GM23338 (cell line): ENCODE measurements at regions not wholly inside any gene's neighbourhood (a gene's known extent, or its start where the extent isn't known, plus 50 kb on each side); places are given as distances from the start of the nearest gene placed in this dataset.

ENCODE experiments used
- ATAC-seq: fragments of 200-7000 bp; cut with Tn5 transposase; 3 replicates; pipeline ENCODE4 v1.9.1; 2020
- DNase-seq: peaks from one replicate; pipeline ENCODE4 v3.0.0-alpha.2; 2015; ENCODE audit warnings: low spot score
- H2AFZ ChIP-seq: fragments of 200-600 bp; sonication (generic); 2 replicates; pipeline ENCODE4 v1.8.0; 2016; ENCODE audit warnings: antibody characterized with exemption, mild to moderate bottlenecking, moderate library complexity
- H3F3A ChIP-seq: fragments of 200-600 bp; sonication (generic); replicated peaks from 2 replicates; pipeline ENCODE4 v1.8.0; 2017; ENCODE audit warnings: antibody characterized with exemption, mixed run types, low read depth
- H3K27ac ChIP-seq: fragments of 200-600 bp; sonication (generic); 2 replicates; pipeline ENCODE4 v1.6.1; 2016; ENCODE audit warnings: low read depth
- H3K27me3 ChIP-seq: fragments of 200-600 bp; sonication (generic); 2 replicates; pipeline ENCODE4 v1.8.0; 2016; ENCODE audit warnings: mild to moderate bottlenecking, mixed run types, moderate library complexity; ENCODE audit not compliant: insufficient read depth
- H3K36me3 ChIP-seq: fragments of 200-600 bp; sonication (generic); 2 replicates; pipeline ENCODE4 v1.8.0; 2016; ENCODE audit warnings: mild to moderate bottlenecking; ENCODE audit not compliant: insufficient read depth
- H3K4me1 ChIP-seq: fragments of 200-600 bp; sonication (generic); 2 replicates; pipeline ENCODE4 v1.8.0; 2016; ENCODE audit warnings: mild to moderate bottlenecking, moderate library complexity; ENCODE audit not compliant: insufficient read depth
- H3K4me2 ChIP-seq: fragments of 200-600 bp; sonication (generic); 2 replicates; pipeline ENCODE4 v1.7.1; 2017; ENCODE audit warnings: mixed run types
- H3K4me3 ChIP-seq: fragments of 200-600 bp; sonication (generic); 2 replicates; pipeline ENCODE4 v1.6.1; 2016; ENCODE audit warnings: mixed run types
- H3K79me2 ChIP-seq: fragments of 200-600 bp; sonication (generic); replicated peaks from 2 replicates; pipeline ENCODE4 v1.8.0; 2017; ENCODE audit warnings: mild to moderate bottlenecking; ENCODE audit not compliant: insufficient read depth
- H3K9me2 ChIP-seq: fragments of 200-600 bp; sonication (generic); 2 replicates; pipeline ENCODE4 v1.8.0; 2017; ENCODE audit not compliant: insufficient read depth
- H4K20me1 ChIP-seq: fragments of 200-600 bp; sonication (generic); replicated peaks from 2 replicates; pipeline ENCODE4 v1.8.0; 2017; ENCODE audit warnings: mild to moderate bottlenecking; ENCODE audit not compliant: insufficient read depth
- H3K27ac Mint-ChIP-seq: 2 replicates; pipeline ENCODE4 v1.8.0; 2020; ENCODE audit warnings: inconsistent platforms, mild to moderate bottlenecking, moderate library complexity, mixed read lengths
- H3K27me3 Mint-ChIP-seq: 3 replicates; pipeline ENCODE4 v1.8.0; 2022; ENCODE audit warnings: low read depth, mild to moderate bottlenecking, moderate library complexity, mixed read lengths, inconsistent platforms; ENCODE audit not compliant: insufficient read depth, poor library complexity
- H3K36me3 Mint-ChIP-seq: 3 replicates; pipeline ENCODE4 v1.8.0; 2021; ENCODE audit warnings: low read depth, mild to moderate bottlenecking, inconsistent platforms, moderate library complexity, mixed read lengths
- H3K4me1 Mint-ChIP-seq: 3 replicates; pipeline ENCODE4 v1.8.0; 2020; ENCODE audit warnings: mild to moderate bottlenecking, inconsistent platforms, mixed read lengths
- H3K4me3 Mint-ChIP-seq: 3 replicates; pipeline ENCODE4 v1.8.0; 2021; ENCODE audit warnings: moderate library complexity, mild to moderate bottlenecking, inconsistent platforms, mixed read lengths
- H3K9me3 Mint-ChIP-seq: 3 replicates; pipeline ENCODE4 v1.8.0; 2020; ENCODE audit warnings: moderate library complexity, mild to moderate bottlenecking, inconsistent platforms, mixed read lengths
- CREB1 ChIP-seq: fragments of 250-450 bp; sonication (Bioruptor Pico); IDR thresholded peaks from 2 replicates; pipeline ENCODE4 v1.5.0; 2020; ENCODE audit warnings: low read depth, mild to moderate bottlenecking, moderate library complexity
- ETS1 ChIP-seq: IDR thresholded peaks from 2 replicates; pipeline ENCODE4 v1.6.1; 2016; ENCODE audit warnings: antibody characterized with exemption
- EZH2 ChIP-seq: fragments of 200-600 bp; sonication (generic); IDR thresholded peaks from one replicate; pipeline ENCODE4 v1.8.0; 2017; ENCODE audit warnings: antibody characterized with exemption, mild to moderate bottlenecking, low read depth; ENCODE audit not compliant: unreplicated experiment
- EZH2phosphoT487 ChIP-seq: fragments of 200-600 bp; sonication (generic); IDR thresholded peaks from one replicate; pipeline ENCODE4 v1.8.1; 2018; ENCODE audit warnings: antibody characterized with exemption; ENCODE audit not compliant: unreplicated experiment
- JUNB ChIP-seq: IDR thresholded peaks from one replicate; pipeline ENCODE4 v1.6.1; 2016; ENCODE audit warnings: antibody characterized with exemption; ENCODE audit not compliant: unreplicated experiment
- NANOG ChIP-seq: IDR thresholded peaks from 2 replicates; pipeline ENCODE4 v1.6.1; 2016; ENCODE audit warnings: antibody characterized with exemption, borderline replicate concordance
- POLR2AphosphoS5 ChIP-seq: IDR thresholded peaks from 2 replicates; pipeline ENCODE4 v1.6.1; 2016; ENCODE audit warnings: antibody characterized with exemption, low read depth
- STAT1 ChIP-seq: IDR thresholded peaks from one replicate; pipeline ENCODE4 v1.6.1; 2016; ENCODE audit warnings: antibody characterized with exemption; ENCODE audit not compliant: unreplicated experiment
- ZNF114 ChIP-seq: fragments of 250-450 bp; sonication (Bioruptor Pico); IDR thresholded peaks from 2 replicates; pipeline ENCODE4 v1.5.0; 2020; ENCODE audit warnings: mild to moderate bottlenecking, moderate library complexity
- ZNF331 ChIP-seq: fragments of 250-450 bp; sonication (Bioruptor Pico); IDR thresholded peaks from 2 replicates; pipeline ENCODE4 v1.5.0; 2020; ENCODE audit warnings: low read depth, mild to moderate bottlenecking, moderate library complexity
- ZNF462 ChIP-seq: fragments of 250-450 bp; sonication (Bioruptor Pico); IDR thresholded peaks from 2 replicates; pipeline ENCODE4 v1.5.0; 2020; ENCODE audit warnings: mild to moderate bottlenecking, moderate library complexity

GRCh38 chr9:81289622-81290021 lies 399.7 kb downstream of the TLE1 start:
- Mint-ChIP-seq H3K27me3 (no peaks in the 10 kb centered on the region), H3K36me3 (no peaks in the 10 kb centered on the region), H3K27ac (no peak overlapping the region), H3K4me3 (no peak overlapping the region), H3K9me3 (peaks cover 6% of the 10 kb centered on the region; the same call in 1 of the 3 replicates), H3K4me1 (no peaks in the 10 kb centered on the region; the same call in 2 of the 3 replicates)
- ATAC-seq (no peak), DNase-seq (no peak)
- Histone ChIP-seq H3K4me2 (no peak overlapping the region), H4K20me1 (no peaks in the 10 kb centered on the region), H3K4me1 (no peaks in the 10 kb centered on the region), H3K27ac (no peak overlapping the region), H3K4me3 (no peak overlapping the region), H3K27me3 (no peaks in the 10 kb centered on the region), H3F3A (no peaks in the 10 kb centered on the region), H3K36me3 (no peaks in the 10 kb centered on the region), H3K9me2 (peaks cover 6% of the 10 kb centered on the region; the same call in 1 of the 2 replicates), H2AFZ (no peak overlapping the region), H3K79me2 (no peaks in the 10 kb centered on the region)
- no peak for TF ChIP-seq ZNF331 (CRISPR knock-in tag)
- no peak for TF ChIP-seq ZNF114
- no peak for TF ChIP-seq NANOG
- TF ChIP-seq STAT1 = no peak
- TF ChIP-seq JUNB = no peak
- no peak for TF ChIP-seq EZH2phosphoT487
- TF ChIP-seq ZNF462 = no peak
- TF ChIP-seq ETS1 = no peak
- no peak for TF ChIP-seq POLR2AphosphoS5
- TF ChIP-seq EZH2 = no peak
- TF ChIP-seq CREB1 (CRISPR knock-in tag) = no peak
